Coronary artery (tissue), 2 donors: ENCODE measurements at regions not wholly inside any gene's neighbourhood (a gene's known extent, or its start where the extent isn't known, plus 50 kb on each side); places are given as distances from the start of the nearest gene placed in this dataset.

Experiments used
- DNase-seq: peaks from one replicate; pipeline ENCODE4 v3.0.0-alpha.2; 2017; ENCODE audit warnings: low spot score
- H3K27ac ChIP-seq, 2 donors: fragments of 200-600 bp; sonication (generic); one replicate each; pipeline ENCODE4 v1.5.1; 2016 to 2019
- H3K4me3 ChIP-seq: fragments of 200-600 bp; sonication (generic); 2 replicates; pipeline ENCODE4 v1.5.1; 2016; ENCODE audit warnings: mild to moderate bottlenecking, moderate library complexity
- TF ChIP-seq, protein P1 (sequence below): fragments of 200-600 bp; sonication (generic); IDR thresholded peaks from one replicate; pipeline ENCODE4 v1.5.1; 2019; ENCODE audit warnings: antibody characterized with exemption

DNA sequence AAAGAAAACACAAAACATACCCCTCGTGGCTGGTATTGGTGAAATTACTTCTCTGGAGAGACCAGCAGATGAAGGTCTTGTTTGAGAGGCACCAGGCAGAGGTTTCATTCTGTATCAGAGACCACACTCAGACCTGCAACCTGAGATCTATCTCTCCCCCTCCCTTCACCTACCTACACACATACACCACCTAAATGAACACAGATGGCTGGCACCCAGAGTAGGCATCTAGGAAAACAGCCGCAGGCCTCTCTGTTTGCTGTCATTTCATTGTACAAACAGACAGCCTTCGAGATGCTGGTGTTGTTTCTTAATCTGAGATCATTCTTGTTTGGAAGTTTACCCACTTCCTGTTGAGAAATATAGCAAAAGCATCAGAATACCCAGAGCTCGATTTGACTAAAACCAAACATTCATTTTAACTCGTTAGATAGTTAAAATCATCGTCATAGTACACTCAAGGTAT lies 173.9 kb upstream of the SLC25A13 start:
- TF ChIP-seq, protein P1, sequence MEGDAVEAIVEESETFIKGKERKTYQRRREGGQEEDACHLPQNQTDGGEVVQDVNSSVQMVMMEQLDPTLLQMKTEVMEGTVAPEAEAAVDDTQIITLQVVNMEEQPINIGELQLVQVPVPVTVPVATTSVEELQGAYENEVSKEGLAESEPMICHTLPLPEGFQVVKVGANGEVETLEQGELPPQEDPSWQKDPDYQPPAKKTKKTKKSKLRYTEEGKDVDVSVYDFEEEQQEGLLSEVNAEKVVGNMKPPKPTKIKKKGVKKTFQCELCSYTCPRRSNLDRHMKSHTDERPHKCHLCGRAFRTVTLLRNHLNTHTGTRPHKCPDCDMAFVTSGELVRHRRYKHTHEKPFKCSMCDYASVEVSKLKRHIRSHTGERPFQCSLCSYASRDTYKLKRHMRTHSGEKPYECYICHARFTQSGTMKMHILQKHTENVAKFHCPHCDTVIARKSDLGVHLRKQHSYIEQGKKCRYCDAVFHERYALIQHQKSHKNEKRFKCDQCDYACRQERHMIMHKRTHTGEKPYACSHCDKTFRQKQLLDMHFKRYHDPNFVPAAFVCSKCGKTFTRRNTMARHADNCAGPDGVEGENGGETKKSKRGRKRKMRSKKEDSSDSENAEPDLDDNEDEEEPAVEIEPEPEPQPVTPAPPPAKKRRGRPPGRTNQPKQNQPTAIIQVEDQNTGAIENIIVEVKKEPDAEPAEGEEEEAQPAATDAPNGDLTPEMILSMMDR: no peak
- Histone ChIP-seq H3K27ac (no peak overlapping the region), H3K4me3 (no peak overlapping the region)
- DNase-seq: no peak

DNA sequence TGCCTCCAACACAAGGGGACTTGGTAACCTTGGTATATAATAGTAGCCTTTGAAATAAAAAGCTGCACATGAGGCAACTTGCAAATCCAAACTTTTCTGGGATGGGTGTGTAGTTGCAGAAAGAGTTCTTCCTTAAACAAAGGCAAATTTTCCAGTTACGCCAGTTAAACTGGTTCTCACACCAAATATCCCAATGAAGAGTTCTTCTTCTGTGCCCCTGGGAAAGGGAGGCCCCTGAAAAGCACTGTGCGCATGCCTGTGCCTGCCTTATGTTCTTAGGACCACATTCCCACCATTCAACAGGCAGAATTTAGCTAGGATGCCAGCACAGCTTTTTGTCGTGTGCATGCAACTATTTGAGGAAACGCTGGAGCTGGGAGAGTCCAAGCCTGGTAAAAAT lies 164.8 kb upstream of the SLC25A13 start:
- Histone ChIP-seq H3K4me3 (no peak overlapping the region), H3K27ac (no peak overlapping the region)
- no peak for DNase-seq
- TF ChIP-seq, protein P1: no peak

DNA sequence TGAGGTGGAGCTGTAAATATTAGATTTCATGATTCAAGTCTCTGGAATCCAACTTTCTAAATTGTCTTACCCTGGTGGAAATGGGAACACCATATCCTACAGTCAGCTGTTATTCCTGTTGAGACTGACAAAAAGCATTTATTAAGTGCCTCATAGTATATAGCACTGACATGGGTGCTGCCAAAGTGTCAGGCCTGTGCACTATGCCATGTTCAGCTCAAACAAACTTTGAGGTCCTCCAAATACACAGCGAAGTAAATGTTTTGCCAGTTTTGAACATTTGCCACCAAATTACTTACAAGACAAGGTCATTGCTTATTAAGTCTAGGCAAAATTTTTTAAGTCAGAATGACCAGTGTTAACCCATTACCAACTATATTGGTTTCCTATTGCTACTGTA lies 162.9 kb upstream of the SLC25A13 start:
- Histone ChIP-seq H3K4me3 (no peak overlapping the region), H3K27ac (no peak overlapping the region)
- no peak for DNase-seq
- TF ChIP-seq, protein P1: no peak

DNA sequence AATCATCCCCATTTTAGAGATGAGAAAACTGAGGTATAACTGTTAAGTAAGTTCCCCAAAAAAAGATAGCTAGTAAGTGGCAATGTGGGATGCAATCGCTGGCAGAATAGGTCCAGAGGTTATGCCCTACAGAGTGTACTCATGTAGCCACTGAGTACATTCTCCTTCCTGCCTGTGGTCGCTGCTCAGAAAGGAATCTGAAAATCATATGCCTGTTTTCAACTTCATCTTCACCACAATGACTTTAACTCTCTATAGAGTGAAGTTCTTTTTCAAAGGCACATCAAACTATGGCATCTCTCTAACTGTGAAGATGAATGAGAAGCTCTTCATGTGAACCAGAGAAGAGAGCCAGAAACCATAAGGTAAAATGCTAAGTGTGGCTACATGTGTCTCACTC lies 162.2 kb upstream of the SLC25A13 start:
- TF ChIP-seq, protein P1: no peak
- H3K4me3 ChIP-seq: no peak overlapping the region
- no peak overlapping the region for H3K27ac ChIP-seq
- no peak for DNase-seq

DNA sequence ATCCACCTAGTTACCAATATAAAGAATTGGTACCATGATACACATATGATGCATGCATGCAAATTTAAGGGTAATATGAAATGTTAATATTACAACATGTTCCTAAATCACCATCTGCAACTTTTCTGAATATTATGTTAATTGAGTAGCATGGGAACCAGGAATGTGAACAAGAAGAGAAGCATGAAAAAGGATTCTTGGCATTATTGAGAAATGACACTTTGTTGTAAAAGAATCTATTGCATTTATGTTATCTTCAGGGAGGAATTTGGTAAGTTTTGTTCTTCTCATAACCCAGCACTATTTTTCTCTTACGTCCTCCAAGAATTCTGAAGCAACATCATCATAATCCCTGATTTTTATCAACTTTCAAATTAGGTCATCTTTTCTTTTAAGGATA lies 159.9 kb upstream of the SLC25A13 start:
- DNase-seq: no peak
- Histone ChIP-seq H3K4me3 (no peak overlapping the region), H3K27ac (no peak overlapping the region)
- TF ChIP-seq, protein P1: no peak

DNA sequence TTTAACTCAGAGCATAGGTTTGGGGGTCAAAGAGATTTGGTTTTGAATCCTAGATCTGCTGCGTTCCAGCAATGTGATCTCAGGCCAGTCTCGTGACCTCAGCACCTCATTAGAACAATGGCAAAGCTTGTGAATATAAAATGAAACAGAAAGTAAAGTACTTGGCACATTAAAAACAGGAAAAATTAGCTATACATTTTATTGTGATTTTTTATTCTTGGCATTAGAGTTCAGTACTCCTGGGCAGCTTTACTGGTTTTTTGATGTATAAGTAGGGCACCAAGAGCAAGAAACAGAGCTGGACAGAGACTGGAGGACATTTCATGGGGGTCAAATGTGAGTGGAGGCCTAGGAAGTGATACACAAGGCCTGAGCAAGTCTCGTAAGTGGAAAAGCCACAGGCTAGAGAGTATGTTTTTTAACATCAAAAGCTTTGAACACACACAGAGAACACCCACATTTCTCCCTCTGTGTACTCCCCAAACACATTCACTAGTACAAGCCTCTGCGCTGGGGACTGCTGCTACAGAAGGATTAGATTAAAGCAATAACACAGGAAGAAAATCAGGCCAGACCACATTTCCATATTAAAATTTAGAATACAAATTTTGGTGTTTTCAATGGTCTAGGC lies 157.2 kb upstream of the SLC25A13 start:
- no peak overlapping the region for H3K4me3 ChIP-seq
- no peak for DNase-seq
- H3K27ac ChIP-seq: no peak overlapping the region
- TF ChIP-seq, protein P1: no peak

DNA sequence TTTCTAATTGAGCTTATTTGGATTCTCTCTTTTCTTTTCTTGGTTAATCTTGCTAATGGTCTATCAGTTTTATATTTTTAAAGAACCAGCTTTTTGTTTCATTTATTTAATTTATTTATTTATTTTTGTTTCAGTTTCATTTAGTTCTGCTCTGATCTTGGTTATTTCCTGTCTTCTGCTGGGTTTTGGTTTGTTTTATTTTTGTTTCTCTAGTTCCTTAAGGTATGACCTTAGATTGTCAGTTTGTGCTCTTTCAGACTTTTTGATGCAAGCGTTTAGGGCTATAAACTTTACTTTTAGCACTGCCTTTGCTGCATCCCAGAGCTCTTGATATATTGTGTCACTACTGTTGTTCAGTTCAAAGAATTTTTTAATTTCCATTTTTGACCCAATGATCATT lies 149.7 kb upstream of the SLC25A13 start:
- DNase-seq: no peak
- no peak overlapping the region for H3K27ac ChIP-seq
- H3K4me3 ChIP-seq: no peak overlapping the region
- TF ChIP-seq, protein P1: no peak
